22Rv1 (cell line): ENCODE measurements at regions not wholly inside any gene's neighbourhood (a gene's known extent, or its start where the extent isn't known, plus 50 kb on each side); places are given as distances from the start of the nearest gene placed in this dataset.

Experiments used
- H3K27ac ChIP-seq: fragments of 450-650 bp; 2 replicates; pipeline ENCODE4 v1.5.1; 2017
- CTCF ChIP-seq: fragments of 450-650 bp; IDR thresholded peaks from 2 replicates; pipeline ENCODE4 v1.5.1; 2017; ENCODE audit warnings: mild to moderate bottlenecking
- ZFX ChIP-seq: fragments of 450-650 bp; IDR thresholded peaks from 2 replicates; pipeline ENCODE4 v1.6.1; 2017; ENCODE audit warnings: antibody characterized with exemption, borderline replicate concordance

DNA sequence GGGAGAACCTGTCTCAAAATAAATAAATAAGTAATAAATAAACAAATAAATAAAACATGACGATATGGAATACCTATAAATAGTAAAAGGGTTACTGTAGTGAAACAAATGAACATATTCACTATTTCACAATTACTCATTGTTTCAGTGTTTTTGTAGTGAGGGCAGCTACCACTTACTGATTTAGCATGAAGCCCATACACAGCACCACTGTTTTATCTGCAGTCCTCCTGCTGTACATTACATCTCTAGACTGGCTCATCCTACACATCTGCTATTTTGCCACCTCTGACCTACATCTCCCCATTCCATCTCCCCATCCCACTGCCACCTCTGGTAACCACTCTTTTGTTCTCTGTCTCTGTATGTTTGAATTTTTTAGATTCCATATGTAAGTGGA, 332.7 kb upstream of the SMIM21 start:
- TF ChIP-seq CTCF (no peak), ZFX (no peak)
- H3K27ac ChIP-seq: no peak overlapping the region

- H3K27ac ChIP-seq: no peak overlapping the region
These were observed 330.4 kb upstream of the SMIM21 start for GRCh38 chr18:75757951-75758350.

GRCh38 chr18:75754433-75754832, 326.9 kb upstream of the SMIM21 start:
- H3K27ac ChIP-seq: no peak overlapping the region
- no peak for TF ChIP-seq ZFX
- no peak for TF ChIP-seq CTCF

More at GRCh38 chr18:75757951-75758350, 330.4 kb upstream of the SMIM21 start:
- TF ChIP-seq CTCF: no peak
- TF ChIP-seq ZFX: no peak

GRCh38 chr18:75753753-75754152, 326.2 kb upstream of the SMIM21 start:
- TF ChIP-seq ZFX (no peak), CTCF (no peak)
- no peak overlapping the region for H3K27ac ChIP-seq

DNA sequence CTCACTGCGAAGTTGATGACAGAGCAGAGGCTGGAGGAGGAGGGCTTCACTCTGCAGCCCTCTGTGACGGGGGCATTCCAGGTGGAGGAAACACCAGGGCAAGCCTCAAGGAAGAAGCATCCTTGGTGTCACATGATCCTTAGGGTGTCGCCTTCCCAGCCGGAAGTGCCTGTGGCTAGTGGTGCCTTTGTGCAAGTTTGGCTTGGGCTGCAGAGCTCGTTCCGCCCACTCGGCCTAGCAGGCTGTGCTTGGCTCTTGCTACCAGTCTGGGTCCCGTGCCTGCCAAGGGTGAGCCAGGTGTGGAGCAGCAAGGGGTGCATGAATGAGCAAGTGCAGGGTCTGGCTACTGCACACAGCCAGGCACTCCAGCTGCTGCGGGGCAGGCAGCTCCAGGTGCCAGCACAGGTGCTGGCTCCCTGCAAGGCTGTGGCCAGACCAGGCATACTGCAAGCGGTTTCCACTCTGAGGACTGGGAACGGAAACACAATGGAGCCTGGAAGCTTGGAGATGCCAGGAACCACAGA, 325.3 kb upstream of the SMIM21 start:
- TF ChIP-seq CTCF (no peak), ZFX (no peak)
- no peak overlapping the region for H3K27ac ChIP-seq

DNA sequence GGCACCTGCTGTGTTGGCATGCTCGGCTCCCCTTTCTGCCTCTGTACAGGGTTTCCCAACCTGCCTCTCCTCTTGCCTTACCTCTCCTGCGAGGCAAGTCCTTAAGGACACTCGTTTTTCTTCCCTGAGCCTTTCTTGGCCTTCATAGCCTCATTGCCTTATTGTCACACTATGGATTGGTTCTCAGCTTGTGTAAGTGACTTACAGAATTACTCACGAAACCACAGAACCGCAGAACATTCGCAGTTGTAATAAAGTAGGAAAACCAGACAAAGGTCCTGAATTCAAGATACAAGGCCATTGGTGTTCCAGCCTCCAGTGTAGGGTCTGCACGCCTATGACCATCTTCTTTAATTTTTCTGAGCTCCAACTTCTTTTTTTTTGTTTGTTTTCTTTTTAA, 317.6 kb upstream of the SMIM21 start:
- no peak overlapping the region for H3K27ac ChIP-seq
- no peak for TF ChIP-seq ZFX
- TF ChIP-seq CTCF: no peak

DNA sequence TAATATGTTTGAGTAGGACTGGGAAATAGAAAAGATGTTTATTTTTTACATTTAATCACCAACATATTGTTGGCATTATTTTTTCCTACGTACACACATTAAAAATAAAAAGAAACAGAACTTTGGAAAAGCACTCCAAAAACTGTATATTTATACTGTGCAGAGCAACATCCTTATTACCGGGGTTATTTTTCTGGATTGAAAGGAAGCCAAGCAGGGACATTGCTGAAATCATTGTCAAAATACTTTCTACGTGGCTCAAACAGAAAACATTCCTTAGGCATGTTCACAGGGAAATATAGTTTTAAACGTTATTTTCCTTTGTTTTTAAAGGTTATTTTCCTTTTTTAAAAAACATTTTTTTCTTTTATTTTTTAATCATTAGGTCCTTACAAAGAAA, 315.0 kb upstream of the SMIM21 start:
- no peak for TF ChIP-seq ZFX
- TF ChIP-seq CTCF: no peak
- H3K27ac ChIP-seq: no peak overlapping the region
